Neuron (in vitro differentiated cells): ENCODE measurements at regions not wholly inside any gene's neighbourhood (a gene's known extent, or its start where the extent isn't known, plus 50 kb on each side); places are given as distances from the start of the nearest gene placed in this dataset.

Experiments
- H2AFZ ChIP-seq: one replicate; pipeline ENCODE4 v1.6.1; 2013; ENCODE audit warnings: low read depth, mild to moderate bottlenecking, inconsistent platforms, low read length, moderate library complexity
- H3K27me3 ChIP-seq: one replicate; pipeline ENCODE4 v1.6.1; 2013; ENCODE audit warnings: low read length; ENCODE audit not compliant: insufficient read depth
- H3K36me3 ChIP-seq: one replicate; pipeline ENCODE4 v1.6.1; 2013; ENCODE audit warnings: low read length; ENCODE audit not compliant: insufficient read depth
- H3K4me1 ChIP-seq: one replicate; pipeline ENCODE4 v1.6.1; 2013; ENCODE audit warnings: low read length; ENCODE audit not compliant: insufficient read depth
- H3K4me3 ChIP-seq: 2 replicates; pipeline ENCODE4 v1.5.1; 2013; ENCODE audit warnings: mild to moderate bottlenecking, low read length, moderate library complexity
- H3K9me3 ChIP-seq: one replicate; pipeline ENCODE4 v1.6.1; 2013; ENCODE audit warnings: low read length

- Histone ChIP-seq H3K4me3 (no peak overlapping the region), H2AFZ (no peak overlapping the region), H3K4me1 (no peaks in the 10 kb centered on the region), H3K27me3 (peaks cover 13% of the 10 kb centered on the region), H3K9me3 (no peaks in the 10 kb centered on the region), H3K36me3 (no peaks in the 10 kb centered on the region)
Observed at GRCh38 chrX:120021927-120022326, 55.6 kb downstream of the RHOXF2B start.

- Histone ChIP-seq H2AFZ (no peak overlapping the region), H3K36me3 (no peaks in the 10 kb centered on the region), H3K9me3 (no peaks in the 10 kb centered on the region), H3K4me3 (no peak overlapping the region), H3K4me1 (no peaks in the 10 kb centered on the region), H3K27me3 (peaks cover 26% of the 10 kb centered on the region)
Observed at GRCh38 chrX:120020305-120020704, 57.2 kb downstream of the RHOXF2B start.

- peaks cover 44% of the 10 kb centered on the region for H3K27me3 ChIP-seq
Observed at GRCh38 chrX:120016068-120016441, 61.4 kb downstream of the RHOXF2B start.

GRCh38 chrX:120015145-120016067, 62.1 kb downstream of the RHOXF2B start:
- Histone ChIP-seq H3K9me3 (no peaks in the 10 kb centered on the region), H3K4me3 (peak overlapping the region; percentile 6), H3K4me1 (no peaks in the 10 kb centered on the region), H3K27me3 (peaks cover 44% of the 10 kb centered on the region), H3K36me3 (no peaks in the 10 kb centered on the region), H2AFZ (no peak overlapping the region)

More at GRCh38 chrX:120016068-120016441, 61.4 kb downstream of the RHOXF2B start:
- Histone ChIP-seq H3K36me3 (no peaks in the 10 kb centered on the region), H2AFZ (no peak overlapping the region), H3K4me1 (no peaks in the 10 kb centered on the region), H3K4me3 (no peak overlapping the region), H3K9me3 (no peaks in the 10 kb centered on the region)

GRCh38 chrX:120014354-120015130, 62.9 kb downstream of the RHOXF2B start:
- Histone ChIP-seq H2AFZ (no peak overlapping the region), H3K27me3 (peaks cover 41% of the 10 kb centered on the region), H3K36me3 (no peaks in the 10 kb centered on the region), H3K4me1 (no peaks in the 10 kb centered on the region), H3K4me3 (no peak overlapping the region), H3K9me3 (no peaks in the 10 kb centered on the region)

- H3K9me3 ChIP-seq = no peaks in the 10 kb centered on the region
- H3K4me1 ChIP-seq = no peaks in the 10 kb centered on the region
- no peak overlapping the region for H3K4me3 ChIP-seq
- peaks cover 58% of the 10 kb centered on the region for H3K27me3 ChIP-seq
- H3K36me3 ChIP-seq = no peaks in the 10 kb centered on the region
- no peak overlapping the region for H2AFZ ChIP-seq
Observed at GRCh38 chrX:120001787-120002186, 58.2 kb upstream of the NKAP start.

GRCh38 chrX:120000490-120001246, 57.1 kb upstream of the NKAP start:
- Histone ChIP-seq H3K4me1 (no peaks in the 10 kb centered on the region), H2AFZ (no peak overlapping the region), H3K36me3 (no peaks in the 10 kb centered on the region), H3K9me3 (no peaks in the 10 kb centered on the region), H3K4me3 (no peak overlapping the region), H3K27me3 (peaks cover 66% of the 10 kb centered on the region)

- Histone ChIP-seq H3K4me3 (no peak overlapping the region), H3K4me1 (no peaks in the 10 kb centered on the region), H3K27me3 (peaks cover 68% of the 10 kb centered on the region), H3K36me3 (no peaks in the 10 kb centered on the region), H2AFZ (no peak overlapping the region), H3K9me3 (no peaks in the 10 kb centered on the region)
Observed at GRCh38 chrX:119999087-119999634, 55.6 kb upstream of the NKAP start.

- Histone ChIP-seq H2AFZ (no peak overlapping the region), H3K36me3 (no peaks in the 10 kb centered on the region), H3K27me3 (peaks cover 73% of the 10 kb centered on the region), H3K4me3 (no peak overlapping the region), H3K9me3 (no peaks in the 10 kb centered on the region), H3K4me1 (no peaks in the 10 kb centered on the region)
Observed at GRCh38 chrX:119997570-119997969, 54.0 kb upstream of the NKAP start.

- no peak overlapping the region for H3K4me3 ChIP-seq
- H3K36me3 ChIP-seq = no peaks in the 10 kb centered on the region
- peaks cover 74% of the 10 kb centered on the region for H3K27me3 ChIP-seq
- no peaks in the 10 kb centered on the region for H3K9me3 ChIP-seq
- no peak overlapping the region for H2AFZ ChIP-seq
- no peaks in the 10 kb centered on the region for H3K4me1 ChIP-seq
Observed at GRCh38 chrX:119996600-119997524, 53.3 kb upstream of the NKAP start.

GRCh38 chrX:119996069-119996468, 52.5 kb upstream of the NKAP start:
- H3K4me3 ChIP-seq = no peak overlapping the region
- no peaks in the 10 kb centered on the region for H3K36me3 ChIP-seq
- no peak overlapping the region for H2AFZ ChIP-seq
- peaks cover 76% of the 10 kb centered on the region for H3K27me3 ChIP-seq
- H3K4me1 ChIP-seq = no peaks in the 10 kb centered on the region
- H3K9me3 ChIP-seq = no peaks in the 10 kb centered on the region
